GM18519 (cell line): ENCODE measurements at regions not wholly inside any gene's neighbourhood (a gene's known extent, or its start where the extent isn't known, plus 50 kb on each side); places are given as distances from the start of the nearest gene placed in this dataset.

Source experiments
- ATAC-seq: cut with Tn5 transposase; IDR thresholded peaks from one replicate; pipeline ENCODE4 v1.9.1; 2021; ENCODE audit warnings: mild to moderate bottlenecking, moderate library complexity; ENCODE audit not compliant: unreplicated experiment, low FRiP score

DNA sequence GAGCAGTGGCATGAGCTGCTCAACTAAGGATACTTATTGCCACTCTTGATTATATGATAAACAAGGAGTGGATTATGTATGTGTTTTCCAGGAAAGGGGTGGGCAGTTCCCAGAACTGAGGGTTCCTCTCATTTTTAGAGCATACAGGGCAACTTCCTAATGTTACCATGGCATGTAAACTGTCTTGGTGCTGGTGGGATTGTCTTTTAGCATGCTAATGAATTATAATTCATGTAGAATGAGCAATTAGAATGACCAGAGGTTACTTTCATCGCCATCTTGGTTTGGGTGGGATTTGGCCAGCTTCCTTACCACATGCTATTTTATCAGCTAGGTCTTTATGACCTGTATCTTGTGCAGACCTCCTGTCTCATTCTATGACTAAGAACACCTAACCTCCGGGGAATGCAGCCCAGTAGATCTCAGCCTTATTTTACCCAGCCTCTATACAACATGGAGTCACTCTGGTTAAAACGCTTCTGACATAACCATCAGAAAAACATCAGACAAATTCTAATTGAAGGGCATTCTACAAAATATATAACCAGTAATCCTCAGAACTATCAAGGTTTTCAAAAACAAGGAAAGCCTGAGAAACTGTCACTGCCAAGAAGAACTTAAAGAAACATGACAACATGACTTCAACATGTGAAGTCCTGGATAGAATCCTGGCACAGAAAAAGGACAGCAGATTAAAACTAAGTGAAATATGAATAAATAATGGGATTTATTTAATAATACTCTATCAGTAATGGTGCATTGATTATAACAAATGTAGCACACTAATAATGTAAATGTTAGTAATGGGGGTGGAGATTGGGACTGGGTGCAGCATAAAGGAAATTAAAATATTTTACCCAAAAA, 365.0 kb downstream of the SEMA3D start:
- ATAC-seq: no peak

DNA sequence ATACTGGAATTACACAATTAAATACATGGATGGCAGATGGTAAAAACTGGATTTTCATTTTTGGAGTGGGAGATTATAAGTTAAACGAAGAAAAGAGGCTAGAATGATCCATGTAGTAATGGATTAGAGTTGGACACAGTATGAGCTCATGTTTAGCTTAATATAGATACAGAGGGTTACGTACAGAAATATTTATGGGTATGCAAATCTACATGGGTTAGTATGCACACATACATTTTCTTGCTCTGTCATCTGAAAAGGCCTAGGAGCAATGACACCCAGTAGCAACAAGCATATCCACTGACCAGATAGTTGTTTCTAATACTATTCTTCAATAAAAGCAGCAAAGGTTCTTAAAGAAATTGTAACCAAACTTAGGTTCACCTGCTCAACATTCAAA, 366.4 kb downstream of the SEMA3D start:
- no peak for ATAC-seq

DNA sequence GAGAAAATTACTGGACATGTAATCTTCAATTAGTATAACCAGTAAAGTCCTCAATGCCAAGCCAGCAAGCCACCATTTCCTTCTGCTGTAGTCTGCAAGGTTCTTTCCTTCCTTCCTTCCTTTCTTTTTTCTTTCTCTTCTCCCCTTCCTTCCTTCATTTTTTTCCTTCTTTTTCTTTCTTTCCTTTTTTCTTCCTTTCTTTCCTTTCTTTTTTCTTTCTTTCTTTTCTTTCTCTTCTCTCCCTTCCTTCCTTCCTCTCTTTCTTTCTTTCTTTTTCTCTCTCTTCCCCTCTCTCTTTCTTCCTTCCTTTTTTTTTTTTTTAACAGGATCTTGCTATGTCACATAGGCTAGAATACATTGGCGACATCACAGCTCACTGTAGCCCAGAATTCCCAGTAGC, 369.8 kb downstream of the SEMA3D start:
- no peak for ATAC-seq

DNA sequence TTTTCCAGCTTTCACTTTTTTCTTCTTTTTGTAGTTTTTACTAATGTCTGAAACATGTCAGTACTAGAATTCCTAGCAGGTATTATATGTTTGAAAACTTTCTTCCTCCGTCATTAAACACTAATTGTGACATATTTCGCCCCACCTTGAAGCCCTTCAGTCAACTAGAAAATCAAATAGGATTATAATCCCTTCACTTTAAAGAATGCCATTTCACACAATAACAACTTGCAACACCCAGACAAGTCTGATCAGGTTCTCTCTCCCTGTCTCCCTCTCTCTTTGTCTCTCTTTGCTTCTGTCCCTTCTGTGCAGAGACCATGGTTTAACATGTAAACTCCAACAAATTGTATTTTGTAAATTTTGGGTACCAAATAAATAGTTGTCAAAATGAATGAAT, 373.5 kb downstream of the SEMA3D start:
- ATAC-seq: no peak

DNA sequence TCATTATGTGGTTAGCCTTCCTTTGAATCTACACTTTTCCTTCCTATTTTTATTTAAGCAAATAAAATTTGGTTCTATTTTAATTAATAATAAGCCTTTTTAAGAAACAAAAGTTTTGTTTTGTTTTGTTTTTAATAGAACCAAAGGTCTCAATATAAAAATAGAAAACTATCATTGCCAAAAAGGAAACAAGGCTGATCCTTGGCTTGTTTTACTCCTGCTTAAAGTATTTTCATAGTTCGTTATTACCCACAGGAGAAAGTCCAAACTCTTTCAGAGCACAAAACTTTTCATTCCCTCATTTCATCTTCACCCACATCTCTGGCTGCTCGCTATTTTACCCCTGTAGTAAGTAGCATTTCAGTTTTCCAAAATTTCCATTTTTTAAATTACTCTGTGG, 374.8 kb downstream of the SEMA3D start:
- no peak for ATAC-seq

DNA sequence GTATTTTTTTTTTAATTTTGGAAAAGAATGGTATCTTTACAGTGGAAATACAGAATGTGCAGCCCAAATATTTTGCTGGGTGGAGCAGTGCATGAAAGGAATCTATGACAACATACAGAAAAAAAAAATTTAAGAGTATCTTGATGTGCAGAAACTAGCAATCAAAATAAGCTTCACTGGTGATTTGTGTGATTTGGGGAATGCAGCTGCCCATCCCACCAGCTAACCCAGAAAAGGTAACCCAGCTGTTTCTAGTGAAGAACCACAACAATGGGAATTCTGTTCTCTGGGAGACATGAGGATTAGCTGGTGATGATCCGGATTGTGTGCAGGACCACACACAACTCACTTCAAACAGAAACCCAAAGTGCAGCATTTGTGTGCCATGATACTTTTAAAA, 375.5 kb downstream of the SEMA3D start:
- no peak for ATAC-seq

DNA sequence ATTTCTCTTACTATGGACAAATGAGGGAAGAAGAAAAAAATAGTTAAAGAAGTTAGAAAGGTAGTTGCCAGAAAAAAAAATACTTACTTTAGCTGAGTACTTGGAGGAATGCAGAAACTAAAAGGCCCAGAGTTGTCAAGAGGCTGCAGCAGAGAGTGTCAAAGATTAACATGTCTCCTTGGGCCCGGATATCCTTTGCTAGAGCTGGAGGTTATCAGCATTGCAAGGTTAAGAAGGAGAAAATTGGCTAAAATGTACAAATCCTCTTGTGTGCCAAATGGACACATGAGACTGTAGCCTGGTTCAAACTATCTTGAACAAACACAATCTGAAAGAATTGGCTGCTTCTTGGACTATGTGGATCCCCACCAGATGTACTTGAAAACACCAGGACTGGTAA, 377.0 kb downstream of the SEMA3D start:
- ATAC-seq: no peak

DNA sequence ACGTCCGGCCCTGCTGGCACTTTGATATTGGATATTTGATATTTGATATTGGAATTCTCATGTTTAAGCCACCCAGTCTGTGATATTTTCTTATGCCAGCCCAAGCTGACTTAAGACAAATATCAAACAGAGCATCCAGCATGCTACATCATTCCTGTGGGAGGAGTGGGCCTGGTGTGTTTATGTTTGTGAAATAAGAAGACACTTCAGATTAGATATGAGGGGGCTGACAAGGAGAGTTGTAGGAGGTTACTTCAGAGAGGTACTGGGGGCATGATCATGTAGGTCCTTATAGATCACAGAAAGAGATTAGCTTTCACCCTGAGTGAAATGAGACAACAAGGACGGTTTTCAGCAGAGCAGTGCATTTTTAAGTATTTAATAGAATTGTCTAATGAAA, 382.9 kb downstream of the SEMA3D start:
- ATAC-seq: no peak

DNA sequence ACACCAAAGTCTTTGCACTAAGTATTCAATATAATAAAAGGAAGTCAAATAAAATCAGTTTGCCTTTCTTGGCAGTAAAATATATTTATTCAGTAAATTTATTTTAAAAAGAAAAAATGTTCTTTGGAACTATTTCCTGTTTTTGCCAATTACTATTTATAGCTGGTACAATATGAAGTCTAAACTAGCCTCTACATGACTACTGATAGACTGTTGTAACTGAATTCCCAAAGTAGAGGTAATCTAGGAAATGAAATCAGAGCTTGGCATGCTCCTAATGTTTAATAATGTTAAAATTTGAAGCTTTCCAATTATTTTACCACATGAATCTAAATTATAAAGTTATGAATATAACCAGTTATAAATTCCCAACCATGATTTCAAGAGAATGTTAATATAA, 385.5 kb downstream of the SEMA3D start:
- no peak for ATAC-seq

DNA sequence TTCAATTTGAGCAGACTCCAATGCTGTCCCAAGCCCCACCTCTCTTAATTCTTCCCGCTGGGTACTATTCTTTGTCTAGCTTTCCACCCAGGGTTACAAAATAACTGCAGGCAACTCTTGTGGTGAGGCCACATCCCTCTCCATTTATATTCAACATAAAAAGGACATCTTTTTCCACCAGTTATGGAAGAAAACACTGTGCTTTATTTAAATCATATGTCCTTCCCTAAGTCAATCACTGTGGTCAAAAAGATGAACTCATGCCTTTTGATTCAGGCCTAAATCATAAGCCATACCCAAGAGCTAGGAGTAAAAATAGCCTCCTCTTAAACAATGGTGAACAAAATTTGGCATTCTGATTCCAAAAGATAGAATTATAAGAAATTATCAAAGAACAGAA, 386.0 kb downstream of the SEMA3D start:
- ATAC-seq: no peak

DNA sequence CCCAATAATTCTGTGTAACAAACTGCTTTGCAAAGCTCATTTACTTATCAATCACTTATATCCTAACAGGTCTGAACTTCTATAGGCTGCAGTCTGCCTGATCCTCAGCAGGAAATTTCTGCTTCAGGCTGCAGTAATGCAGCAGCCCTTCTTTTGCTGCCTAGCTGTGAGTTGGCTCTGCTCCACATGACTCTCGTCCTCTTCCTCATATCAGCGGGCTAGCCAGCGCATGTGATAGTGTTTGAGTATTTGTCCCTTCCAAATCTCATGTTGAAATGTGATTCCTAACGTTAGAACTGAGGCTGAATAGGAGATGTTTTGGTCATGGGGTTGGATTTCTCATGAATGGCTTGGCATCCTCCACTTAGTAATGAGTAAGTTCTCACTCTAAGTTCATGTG, 387.8 kb downstream of the SEMA3D start:
- ATAC-seq: no peak

DNA sequence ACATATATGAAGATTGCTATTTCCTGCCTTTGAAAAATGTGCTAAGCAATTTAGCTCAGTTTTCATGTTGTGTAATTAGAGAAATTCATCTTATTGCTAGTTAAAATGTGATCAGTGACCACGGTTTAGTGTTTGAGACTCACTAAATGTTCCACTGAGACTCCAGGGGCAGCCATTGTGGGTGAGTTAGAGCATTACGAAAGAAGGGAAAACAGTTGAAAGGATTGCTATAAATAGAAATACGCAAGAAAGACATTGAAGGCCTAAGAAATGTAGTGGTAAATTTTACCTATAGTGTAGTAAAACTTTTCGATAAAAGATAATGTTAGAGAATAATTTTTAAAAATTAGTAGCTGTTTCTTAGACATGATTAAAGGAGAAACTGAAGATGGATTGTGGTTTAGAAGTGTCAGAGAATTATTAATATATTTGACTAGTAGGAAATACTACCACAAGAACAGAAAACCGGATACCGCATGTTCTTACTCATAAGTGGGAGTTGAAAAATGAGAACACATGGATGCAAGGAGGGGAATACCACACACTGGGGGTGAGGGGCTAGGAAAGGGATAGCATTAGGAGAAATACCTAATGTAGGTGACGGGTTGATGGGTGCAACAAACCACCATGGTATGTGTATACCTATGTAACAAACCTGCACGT, 394.5 kb downstream of the SEMA3D start:
- ATAC-seq: no peak

DNA sequence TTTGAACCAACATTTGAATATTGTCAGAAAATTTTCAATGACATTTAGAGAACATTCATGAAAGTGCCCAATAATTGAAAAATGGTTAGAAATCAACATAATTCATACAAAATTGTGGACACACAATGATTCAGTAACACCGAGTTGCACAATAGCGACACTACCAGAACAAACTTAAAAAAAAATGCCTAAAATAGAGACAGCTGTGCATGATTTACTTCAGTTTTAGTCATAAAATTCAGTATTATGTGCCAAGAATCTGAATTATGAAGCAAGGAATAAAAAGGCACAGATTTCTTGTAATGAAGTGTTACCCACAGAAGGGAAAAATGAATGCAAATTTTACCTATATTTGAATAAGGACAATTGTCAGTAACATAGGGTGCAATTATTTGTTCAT, 396.0 kb downstream of the SEMA3D start:
- ATAC-seq: no peak

DNA sequence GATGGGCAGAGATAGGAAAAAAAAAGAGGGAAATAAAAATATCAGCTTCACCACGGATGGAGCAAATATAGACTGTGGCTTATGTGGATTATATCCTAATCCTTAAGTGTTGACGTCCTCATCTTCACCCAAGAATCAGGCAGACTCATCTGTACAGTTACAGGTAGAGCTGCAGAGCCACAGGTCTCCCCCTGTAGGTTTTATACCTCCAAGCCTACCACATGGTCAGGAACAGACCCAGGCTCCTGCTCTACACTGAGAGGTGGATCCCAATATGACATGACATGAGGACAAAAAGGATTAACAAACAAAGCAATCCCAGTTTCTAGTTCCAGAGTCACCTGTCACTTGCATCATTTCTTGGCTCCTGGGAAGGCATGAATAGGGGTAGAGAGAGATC, 400.8 kb downstream of the SEMA3D start:
- ATAC-seq: no peak

DNA sequence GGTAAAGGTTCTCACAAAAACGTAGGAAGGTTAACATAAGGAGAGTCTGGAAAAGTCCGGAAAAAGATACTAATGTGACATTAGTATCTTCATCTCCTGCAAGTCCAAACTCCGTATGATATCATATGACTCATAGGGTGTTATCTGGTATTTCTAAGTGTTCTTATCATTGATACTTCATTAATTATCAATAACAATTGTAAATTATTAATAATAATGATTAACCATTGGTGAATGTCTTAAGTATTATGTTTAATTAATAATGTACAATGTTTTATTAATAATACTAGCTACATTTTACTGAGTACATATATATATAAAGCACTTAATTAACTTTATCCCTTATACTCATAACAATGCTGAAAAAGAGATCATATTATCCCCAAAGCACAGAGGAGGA, 402.4 kb downstream of the SEMA3D start:
- no peak for ATAC-seq

DNA sequence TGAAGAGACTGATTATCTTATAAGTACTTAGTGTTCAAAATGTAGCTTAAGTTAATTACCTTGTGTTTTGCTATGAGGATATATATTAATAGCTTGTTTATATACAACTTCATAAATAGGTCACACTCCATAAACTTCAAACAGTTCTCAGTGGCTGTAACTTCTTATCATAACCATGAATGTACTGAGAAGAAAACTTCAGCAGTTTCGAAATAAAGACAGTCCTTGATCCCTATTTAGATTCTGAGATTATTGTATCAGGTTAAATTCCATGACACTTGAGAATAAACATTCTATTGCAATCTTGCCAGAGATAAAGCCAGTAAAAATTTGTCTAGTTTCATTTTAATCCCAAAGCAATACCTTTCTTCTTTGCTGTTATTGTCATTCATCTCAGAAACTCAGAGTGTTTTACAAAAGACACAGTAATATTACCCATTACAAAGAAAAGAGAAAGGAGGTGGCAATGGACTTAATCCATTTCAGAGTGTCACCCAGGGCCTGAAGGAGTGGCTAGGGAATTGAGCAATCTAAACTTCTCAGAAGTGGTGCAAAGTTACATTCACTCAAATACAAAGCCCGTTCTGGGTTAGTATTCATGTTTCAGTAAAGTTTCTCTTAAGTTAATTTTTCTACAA, 403.6 kb downstream of the SEMA3D start:
- ATAC-seq: no peak

DNA sequence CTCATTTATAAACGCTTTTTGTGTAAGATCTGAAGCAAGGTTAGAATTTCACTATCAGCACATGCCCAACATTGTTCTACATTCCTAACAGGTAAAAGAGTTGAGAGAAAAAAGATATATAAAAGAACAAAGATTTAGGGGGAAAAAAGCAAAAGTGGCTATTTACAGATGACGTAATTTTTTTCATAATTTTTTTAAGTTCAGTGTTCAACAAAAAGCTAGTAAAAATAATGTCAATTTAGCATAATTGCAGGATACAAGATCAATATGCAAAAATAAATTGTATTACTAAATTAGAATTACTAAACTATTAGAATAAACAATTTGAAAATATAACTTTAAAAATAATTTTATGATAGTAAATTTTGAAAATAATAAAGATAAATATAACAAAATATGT, 405.0 kb downstream of the SEMA3D start:
- ATAC-seq: no peak

DNA sequence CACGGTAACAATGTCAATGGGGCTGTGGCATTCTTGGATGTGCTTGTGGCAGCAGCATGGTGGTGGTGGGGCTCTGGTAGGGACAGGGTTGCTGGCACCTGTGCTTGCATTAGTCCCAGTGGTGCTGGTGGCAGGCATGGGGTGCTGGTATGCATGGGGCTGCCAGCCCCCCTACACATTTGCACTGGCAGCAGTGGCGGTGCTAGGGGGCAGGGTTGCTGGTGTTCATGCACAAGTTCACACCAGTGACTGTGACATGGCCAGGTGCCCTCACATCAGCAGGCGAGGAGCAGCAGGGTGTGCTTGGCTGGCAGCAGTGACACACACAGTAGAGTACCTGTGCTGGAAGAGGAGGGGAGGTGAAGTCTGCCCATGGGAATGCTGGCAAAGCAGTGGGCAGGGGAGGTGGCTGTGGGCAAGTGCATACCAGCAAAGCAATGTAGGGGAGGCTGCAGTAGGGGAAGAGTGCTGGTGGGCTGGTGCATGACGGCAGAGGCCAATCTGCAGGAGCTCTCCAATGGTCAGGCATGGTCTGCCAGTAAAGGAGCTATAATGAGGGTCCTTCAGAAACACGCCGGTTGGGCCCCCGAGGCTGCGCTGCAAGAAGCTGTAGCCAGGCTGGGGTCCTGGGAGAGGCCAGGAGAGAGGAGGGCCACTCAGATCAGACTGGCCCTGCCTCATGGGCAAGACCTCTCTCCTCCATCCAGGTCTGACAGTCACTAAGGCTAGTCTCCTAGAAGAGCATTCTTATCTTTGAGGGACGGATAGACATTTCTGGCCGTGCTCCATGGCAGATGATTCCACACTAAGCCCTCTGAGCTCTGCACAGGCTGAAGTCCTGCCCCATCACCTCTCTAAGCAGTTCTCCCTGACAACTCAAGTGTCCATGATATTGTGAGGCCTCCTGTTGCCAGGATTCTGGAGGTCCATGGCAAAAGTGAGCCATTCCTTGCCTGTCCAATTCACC, 406.4 kb downstream of the SEMA3D start:
- ATAC-seq: no peak

DNA sequence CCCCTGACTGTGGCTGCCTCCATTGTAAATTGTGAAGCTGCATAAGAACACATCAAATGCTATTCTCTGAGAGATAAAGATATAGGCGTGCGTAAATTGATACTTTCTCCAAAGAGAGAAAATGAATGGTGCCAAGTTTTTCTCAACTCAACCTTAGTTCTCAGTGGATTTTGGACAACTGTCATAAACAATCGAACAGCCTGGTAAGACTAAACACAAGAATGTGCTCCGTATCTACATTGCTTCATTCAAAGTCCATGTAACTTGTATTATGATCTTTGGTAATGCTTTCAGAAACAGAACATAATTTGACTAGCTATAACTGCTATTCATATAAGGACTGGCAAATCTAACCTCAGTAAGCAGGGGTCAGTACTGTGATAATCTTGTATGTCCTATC, 429.1 kb downstream of the SEMA3D start:
- no peak for ATAC-seq

DNA sequence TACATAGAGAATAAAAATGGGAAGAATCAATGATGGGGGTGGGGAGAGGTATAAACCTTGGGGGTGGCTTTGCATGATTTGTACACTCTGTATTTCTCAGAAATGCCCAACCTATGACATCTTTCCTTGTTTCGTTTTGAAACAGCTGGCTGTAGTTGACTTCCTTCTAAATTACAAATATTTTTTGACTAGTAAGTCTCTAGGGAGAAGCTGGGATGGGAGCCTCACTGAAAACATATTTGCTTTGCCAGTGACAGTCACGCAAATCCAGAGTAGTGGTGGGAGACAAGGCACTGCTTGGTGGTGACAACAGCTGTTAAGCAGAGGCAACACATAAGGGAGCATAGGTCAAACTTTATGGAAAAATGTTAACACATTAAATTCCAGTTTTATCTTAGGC, 440.5 kb downstream of the SEMA3D start:
- no peak for ATAC-seq

DNA sequence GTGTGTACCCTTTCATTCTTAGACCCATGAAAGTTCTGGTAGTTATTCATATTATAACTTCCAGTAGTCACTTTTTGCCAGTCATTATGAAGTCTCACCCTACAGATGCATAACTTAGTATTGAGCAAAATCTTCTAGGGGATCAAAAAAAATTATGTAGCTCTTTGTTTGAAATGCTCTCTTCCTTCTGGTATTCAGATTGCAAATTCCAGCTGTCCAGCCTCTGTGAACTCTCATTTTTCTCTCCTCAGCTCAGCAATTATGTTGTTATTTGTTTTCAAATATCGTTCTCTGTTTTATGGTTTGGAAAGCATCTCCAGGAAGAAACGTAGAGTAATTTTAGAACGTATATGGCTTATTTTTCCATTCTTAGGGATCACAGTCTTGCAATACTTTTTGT, 442.5 kb downstream of the SEMA3D start:
- ATAC-seq: no peak
